Transverse colon (tissue), 4 donors: ENCODE measurements at regions not wholly inside any gene's neighbourhood (a gene's known extent, or its start where the extent isn't known, plus 50 kb on each side); places are given as distances from the start of the nearest gene placed in this dataset.

Experiments used
- DNase-seq: peaks from one replicate; pipeline ENCODE4 v3.0.0-alpha.2; 2019
- H3K27ac ChIP-seq, 4 donors: fragments of 200-600 bp; sonication (generic); 2 replicates each; pipeline ENCODE4 v1.5.1; 2016 to 2018; ENCODE audit warnings: inconsistent platforms in 4 of 4
- H3K27me3 ChIP-seq: fragments of 200-600 bp; sonication (generic); 2 replicates; pipeline ENCODE4 v1.5.1; 2017; ENCODE audit warnings: inconsistent platforms
- H3K36me3 ChIP-seq, 4 donors: fragments of 200-600 bp; sonication (generic); 2 replicates each; pipeline ENCODE4 v1.5.1; 2017 to 2019; ENCODE audit warnings: inconsistent platforms in 4 of 4
- H3K4me1 ChIP-seq, 4 donors: fragments of 200-600 bp; sonication (generic); 2 replicates each; pipeline ENCODE4 v1.5.1; 2017 to 2020; ENCODE audit warnings: inconsistent platforms in 4 of 4
- H3K4me3 ChIP-seq, 4 donors: fragments of 200-600 bp; sonication (generic); 1 replicate in 1 of 4; 2 replicates in 3 of 4; pipeline versions ENCODE4 v1.5.1 to v1.6.1; 2017 to 2019; ENCODE audit warnings: inconsistent platforms in 4 of 4
- H3K9me3 ChIP-seq, 2 donors: fragments of 200-600 bp; sonication (generic); 2 replicates each; pipeline ENCODE4 v1.5.1; 2017 to 2019; ENCODE audit warnings: inconsistent platforms in 2 of 2
- EP300 ChIP-seq: sonication (generic); formaldehyde crosslinking; IDR thresholded peaks from one replicate; pipeline ENCODE4 v1.6.1; 2017; ENCODE audit warnings: antibody characterized with exemption, low read depth
- POLR2A ChIP-seq: fragments of 450-650 bp; IDR thresholded peaks from one replicate; pipeline ENCODE4 v1.6.1; 2016; ENCODE audit warnings: antibody characterized with exemption, mild to moderate bottlenecking, moderate library complexity
- POLR2AphosphoS5 ChIP-seq, 3 donors: sonication (generic); formaldehyde crosslinking; IDR thresholded peaks; one replicate each; pipeline ENCODE4 v1.6.1; 2016; ENCODE audit warnings: antibody characterized with exemption in 3 of 3
- WGBS, 2 donors: methylation state at CpG; one replicate each; pipeline ENCODE4 v1.1.5; 2018; ENCODE audit warnings: low coverage in 1 of 2; 5-methylcytosine and 5-hydroxymethylcytosine counted together
- in situ Hi-C, 4 donors: fragments of 200-750 bp; cut with MboI; loops; one replicate each; pipeline versions ENCODE4 v1.15.0 to v1.15.1; 2017; ENCODE audit warnings: low sequenced_read_pairs in 3 of 4, low pct_ligation_motif_present in 1 of 4, low pct_unique_long_range_greater_than_20kb in 1 of 4
- intact Hi-C: fragments of 100-400 bp; cut with DNase I; formaldehyde crosslinking; loops from one replicate; pipeline ENCODE4 v1.15.1; 2023; ENCODE audit warnings: low total_unique reads
- TF ChIP-seq, protein P1 (sequence below), 5 experiments: fragments of 200-600 bp in 3 of 5; fragments of 450-650 bp in 2 of 5; sonication (generic) in 3 of 5; IDR thresholded peaks; 1 replicate in 2 of 5; 2 replicates in 3 of 5; pipeline ENCODE4 v1.5.1; 2016 to 2017; ENCODE audit warnings: antibody characterized with exemption in 5 of 5, inconsistent platforms in 3 of 5, mild to moderate bottlenecking in 2 of 5, moderate library complexity in 1 of 5

DNA sequence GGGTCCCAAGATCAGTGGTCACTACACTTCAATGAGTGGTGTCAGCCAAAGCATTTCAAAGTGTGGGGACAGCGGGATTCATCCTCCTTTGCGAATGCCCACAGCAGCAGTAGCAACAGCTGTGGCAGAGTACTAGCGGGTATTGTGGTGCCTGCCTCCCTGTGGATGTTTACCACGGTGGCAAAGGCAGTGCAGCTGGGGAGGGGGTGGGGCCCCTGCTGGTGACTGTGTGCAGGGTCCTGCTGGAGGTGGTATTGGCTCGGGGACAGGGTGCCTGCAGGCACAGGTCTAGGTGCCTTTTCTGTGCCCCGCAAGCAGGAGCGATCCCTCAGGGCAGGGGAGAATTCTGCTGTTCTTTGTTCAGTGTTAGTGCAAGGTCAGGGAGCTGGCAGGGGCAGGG is 415.7 kb downstream of the USP25 start:
- TF ChIP-seq POLR2A (no peak), EP300 (no peak), POLR2AphosphoS5 (IDR thresholded peaks at IDR 0.05) (no peak)
- TF ChIP-seq, protein P1, sequence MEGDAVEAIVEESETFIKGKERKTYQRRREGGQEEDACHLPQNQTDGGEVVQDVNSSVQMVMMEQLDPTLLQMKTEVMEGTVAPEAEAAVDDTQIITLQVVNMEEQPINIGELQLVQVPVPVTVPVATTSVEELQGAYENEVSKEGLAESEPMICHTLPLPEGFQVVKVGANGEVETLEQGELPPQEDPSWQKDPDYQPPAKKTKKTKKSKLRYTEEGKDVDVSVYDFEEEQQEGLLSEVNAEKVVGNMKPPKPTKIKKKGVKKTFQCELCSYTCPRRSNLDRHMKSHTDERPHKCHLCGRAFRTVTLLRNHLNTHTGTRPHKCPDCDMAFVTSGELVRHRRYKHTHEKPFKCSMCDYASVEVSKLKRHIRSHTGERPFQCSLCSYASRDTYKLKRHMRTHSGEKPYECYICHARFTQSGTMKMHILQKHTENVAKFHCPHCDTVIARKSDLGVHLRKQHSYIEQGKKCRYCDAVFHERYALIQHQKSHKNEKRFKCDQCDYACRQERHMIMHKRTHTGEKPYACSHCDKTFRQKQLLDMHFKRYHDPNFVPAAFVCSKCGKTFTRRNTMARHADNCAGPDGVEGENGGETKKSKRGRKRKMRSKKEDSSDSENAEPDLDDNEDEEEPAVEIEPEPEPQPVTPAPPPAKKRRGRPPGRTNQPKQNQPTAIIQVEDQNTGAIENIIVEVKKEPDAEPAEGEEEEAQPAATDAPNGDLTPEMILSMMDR (IDR thresholded peaks at IDR 0.05): no peak
- Histone ChIP-seq H3K4me3 (no peak overlapping the region), H3K9me3 (no peaks in the 10 kb centered on the region), H3K27me3 (no peaks in the 10 kb centered on the region), H3K4me1 (no peaks in the 10 kb centered on the region), H3K27ac (no peak overlapping the region), H3K36me3 (no peaks in the 10 kb centered on the region)
- in situ Hi-C loops: no loop called here
- intact Hi-C loops: no loop called here
- 71 to 100% methylated on average over 1 to 5 of the region's 7 CpGs for WGBS, 2 donors
- no peak for DNase-seq

DNA sequence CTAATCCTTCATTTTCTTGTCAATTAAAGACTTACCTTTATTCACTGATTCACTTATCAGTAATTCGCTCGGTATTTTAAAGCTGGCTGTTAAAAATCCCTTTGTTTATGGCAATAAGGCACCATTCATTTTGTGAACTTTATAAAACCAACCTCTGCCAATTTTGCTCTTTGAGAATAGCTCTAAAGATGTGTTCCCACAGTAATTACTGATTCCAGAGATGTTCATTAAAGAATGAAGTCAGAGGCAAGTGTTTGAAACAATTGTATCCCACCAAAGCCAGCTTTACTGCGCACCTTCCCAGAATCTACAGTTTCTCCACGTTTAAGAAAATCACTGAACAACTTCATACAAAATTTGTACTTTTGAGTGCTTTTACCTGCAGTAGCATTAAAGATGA is 424.5 kb downstream of the USP25 start:
- no peaks in the 10 kb centered on the region for H3K36me3 ChIP-seq
- intact Hi-C loops: no loop called here
- no peak overlapping the region for H3K27ac ChIP-seq
- no peaks in the 10 kb centered on the region for H3K4me1 ChIP-seq
- TF ChIP-seq POLR2A (no peak), POLR2AphosphoS5 (IDR thresholded peaks at IDR 0.05) (no peak), EP300 (no peak)
- TF ChIP-seq, protein P1 (IDR thresholded peaks at IDR 0.05): no peak
- H3K9me3 ChIP-seq: no peaks in the 10 kb centered on the region
- no peak overlapping the region for H3K4me3 ChIP-seq
- DNase-seq: no peak
- in situ Hi-C loops: no loop called here
- no peaks in the 10 kb centered on the region for H3K27me3 ChIP-seq
- WGBS, 2 donors: 86 to 89% methylated on average over 4 of the region's 4 CpGs

DNA sequence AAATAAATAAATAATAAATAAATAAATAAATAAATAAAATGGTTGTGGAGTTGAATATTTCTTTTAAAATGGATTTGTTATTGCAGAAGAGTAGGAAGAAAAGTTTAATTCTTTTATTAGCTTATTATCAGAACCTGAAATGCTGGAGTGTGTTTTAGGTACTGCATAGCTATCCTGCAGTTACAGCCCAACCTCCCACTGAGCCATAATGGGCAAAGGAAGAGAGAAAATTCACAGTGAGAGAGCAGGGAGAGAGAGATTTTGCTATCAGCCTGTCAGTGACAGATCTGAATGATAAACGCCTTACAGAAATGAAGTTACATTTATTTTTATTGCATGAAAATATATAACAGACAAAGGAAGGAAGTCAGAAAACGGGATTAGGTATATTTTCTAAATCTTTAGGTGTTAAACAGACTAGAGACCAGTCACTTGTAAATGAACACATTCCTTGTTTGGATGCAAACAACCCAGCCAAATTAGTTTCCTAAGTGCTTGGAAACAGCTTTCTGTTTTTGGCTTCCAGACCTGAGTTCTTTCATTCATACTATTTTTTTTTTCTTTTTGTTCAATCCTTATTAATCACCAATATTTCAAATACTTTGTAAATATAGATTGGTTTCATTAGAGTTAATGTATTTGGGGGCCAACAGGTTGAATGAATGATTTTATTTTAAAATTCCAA is 425.3 kb downstream of the USP25 start:
- Histone ChIP-seq H3K36me3 (no peaks in the 10 kb centered on the region), H3K4me3 (no peak overlapping the region), H3K4me1 (no peaks in the 10 kb centered on the region), H3K27ac (no peak overlapping the region), H3K27me3 (no peaks in the 10 kb centered on the region), H3K9me3 (no peaks in the 10 kb centered on the region)
- in situ Hi-C loops: no loop called here
- WGBS, 2 donors: 43 to 46% methylated on average over 2 of the region's 2 CpGs
- TF ChIP-seq POLR2A: no peak
- TF ChIP-seq POLR2AphosphoS5 (IDR thresholded peaks at IDR 0.05): no peak
- no peak for TF ChIP-seq EP300
- TF ChIP-seq, protein P1 (IDR thresholded peaks at IDR 0.05): no peak
- DNase-seq: no peak
- intact Hi-C loops: no loop called here

DNA sequence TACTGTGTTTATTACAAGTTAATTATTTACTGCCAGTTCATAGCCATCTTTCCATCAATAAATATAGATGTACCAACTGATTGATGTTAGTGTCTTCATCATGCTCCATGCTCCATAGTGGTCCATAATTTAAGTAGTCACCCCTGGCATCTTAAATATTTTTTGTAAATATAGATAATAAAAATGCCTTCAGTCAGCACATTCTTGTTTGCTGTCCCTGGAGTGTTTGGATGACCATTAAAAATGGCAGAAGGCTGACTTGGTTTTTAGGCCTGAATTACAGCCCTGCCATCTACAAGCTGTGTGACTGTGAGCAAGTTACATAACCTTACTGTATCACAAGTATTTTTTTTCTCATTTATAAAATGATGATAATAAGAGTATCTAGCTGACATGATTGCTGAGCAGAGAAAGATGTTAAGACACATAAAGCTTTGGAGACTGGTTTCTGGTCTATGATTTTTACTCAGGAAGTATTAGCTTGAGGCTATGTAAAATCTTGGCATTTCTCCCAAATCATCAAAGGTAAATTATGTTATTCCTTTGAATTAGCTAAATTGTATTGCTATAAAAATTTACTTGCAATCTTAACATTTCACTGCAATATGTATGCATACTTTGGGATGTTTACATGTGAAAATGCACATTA is 427.2 kb downstream of the USP25 start:
- in situ Hi-C loops: no loop called here
- H3K27me3 ChIP-seq: no peaks in the 10 kb centered on the region
- DNase-seq: no peak
- H3K27ac ChIP-seq: no peak overlapping the region
- H3K9me3 ChIP-seq: no peaks in the 10 kb centered on the region
- H3K36me3 ChIP-seq: no peaks in the 10 kb centered on the region
- TF ChIP-seq, protein P1 (IDR thresholded peaks at IDR 0.05): no peak
- no peak for TF ChIP-seq POLR2AphosphoS5 (IDR thresholded peaks at IDR 0.05)
- TF ChIP-seq POLR2A: no peak
- no peak for TF ChIP-seq EP300
- no peak overlapping the region for H3K4me3 ChIP-seq
- H3K4me1 ChIP-seq: no peaks in the 10 kb centered on the region
- intact Hi-C loops: no loop called here
